Transverse colon (tissue), 4 donors: ENCODE measurements at regions not wholly inside any gene's neighbourhood (a gene's known extent, or its start where the extent isn't known, plus 50 kb on each side); places are given as distances from the start of the nearest gene placed in this dataset.

Experiments used
- DNase-seq: peaks from one replicate; pipeline ENCODE4 v3.0.0-alpha.2; 2019
- H3K27ac ChIP-seq, 4 donors: fragments of 200-600 bp; sonication (generic); 2 replicates each; pipeline ENCODE4 v1.5.1; 2016 to 2018; ENCODE audit warnings: inconsistent platforms in 4 of 4
- H3K27me3 ChIP-seq: fragments of 200-600 bp; sonication (generic); 2 replicates; pipeline ENCODE4 v1.5.1; 2017; ENCODE audit warnings: inconsistent platforms
- H3K36me3 ChIP-seq, 4 donors: fragments of 200-600 bp; sonication (generic); 2 replicates each; pipeline ENCODE4 v1.5.1; 2017 to 2019; ENCODE audit warnings: inconsistent platforms in 4 of 4
- H3K4me1 ChIP-seq, 4 donors: fragments of 200-600 bp; sonication (generic); 2 replicates each; pipeline ENCODE4 v1.5.1; 2017 to 2020; ENCODE audit warnings: inconsistent platforms in 4 of 4
- H3K4me3 ChIP-seq, 4 donors: fragments of 200-600 bp; sonication (generic); 1 replicate in 1 of 4; 2 replicates in 3 of 4; pipeline versions ENCODE4 v1.5.1 to v1.6.1; 2017 to 2019; ENCODE audit warnings: inconsistent platforms in 4 of 4
- H3K9me3 ChIP-seq, 2 donors: fragments of 200-600 bp; sonication (generic); 2 replicates each; pipeline ENCODE4 v1.5.1; 2017 to 2019; ENCODE audit warnings: inconsistent platforms in 2 of 2
- EP300 ChIP-seq: sonication (generic); formaldehyde crosslinking; IDR thresholded peaks from one replicate; pipeline ENCODE4 v1.6.1; 2017; ENCODE audit warnings: antibody characterized with exemption, low read depth
- POLR2A ChIP-seq: fragments of 450-650 bp; IDR thresholded peaks from one replicate; pipeline ENCODE4 v1.6.1; 2016; ENCODE audit warnings: antibody characterized with exemption, mild to moderate bottlenecking, moderate library complexity
- POLR2AphosphoS5 ChIP-seq, 3 donors: sonication (generic); formaldehyde crosslinking; IDR thresholded peaks; one replicate each; pipeline ENCODE4 v1.6.1; 2016; ENCODE audit warnings: antibody characterized with exemption in 3 of 3
- WGBS, 2 donors: methylation state at CpG; one replicate each; pipeline ENCODE4 v1.1.5; 2018; ENCODE audit warnings: low coverage in 1 of 2; 5-methylcytosine and 5-hydroxymethylcytosine counted together
- in situ Hi-C, 4 donors: fragments of 200-750 bp; cut with MboI; loops; one replicate each; pipeline versions ENCODE4 v1.15.0 to v1.15.1; 2017; ENCODE audit warnings: low sequenced_read_pairs in 3 of 4, low pct_ligation_motif_present in 1 of 4, low pct_unique_long_range_greater_than_20kb in 1 of 4
- intact Hi-C: fragments of 100-400 bp; cut with DNase I; formaldehyde crosslinking; loops from one replicate; pipeline ENCODE4 v1.15.1; 2023; ENCODE audit warnings: low total_unique reads
- TF ChIP-seq, protein P1 (sequence below), 5 experiments: fragments of 200-600 bp in 3 of 5; fragments of 450-650 bp in 2 of 5; sonication (generic) in 3 of 5; IDR thresholded peaks; 1 replicate in 2 of 5; 2 replicates in 3 of 5; pipeline ENCODE4 v1.5.1; 2016 to 2017; ENCODE audit warnings: antibody characterized with exemption in 5 of 5, inconsistent platforms in 3 of 5, mild to moderate bottlenecking in 2 of 5, moderate library complexity in 1 of 5

DNA sequence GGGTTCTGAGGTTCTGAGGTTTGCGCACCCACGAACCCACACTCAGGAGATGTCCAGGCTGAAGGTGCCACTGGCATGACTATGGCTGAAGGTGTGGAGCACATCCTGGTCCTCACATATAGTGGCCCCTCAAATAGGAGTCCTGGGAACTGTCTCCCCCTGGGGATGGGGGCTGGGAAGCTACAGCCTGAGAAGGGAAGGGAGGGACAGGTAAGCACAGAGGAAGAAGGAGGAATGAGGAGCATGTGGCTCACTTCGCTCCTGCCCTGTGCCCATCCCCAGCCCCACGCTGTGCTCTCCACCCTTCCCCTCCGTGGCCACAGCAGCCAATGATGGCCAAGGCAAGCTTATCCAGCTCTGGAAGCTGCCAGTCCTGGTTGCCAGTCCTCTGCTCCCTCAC, 123.9 kb upstream of the LHX1 start:
- Histone ChIP-seq H3K36me3 (no peaks in the 10 kb centered on the region), H3K9me3 (no peaks in the 10 kb centered on the region), H3K27me3 (peaks cover 88% of the 10 kb centered on the region), H3K27ac (no peak overlapping the region), H3K4me1 (peaks cover 0 to 3% (median 1%) of the 10 kb centered on the region in 4 donors), H3K4me3 (no peak overlapping the region)
- no peak for DNase-seq
- in situ Hi-C loops = no loop called here
- intact Hi-C loops = no loop called here
- WGBS, 2 donors = 52% methylated on average over 5 of the region's 5 CpGs; no CpG with 5 or more reads in 1 of the 2 donors
- TF ChIP-seq EP300 = no peak
- no peak for TF ChIP-seq POLR2AphosphoS5 (IDR thresholded peaks at IDR 0.05)
- no peak for TF ChIP-seq POLR2A
- TF ChIP-seq, protein P1, sequence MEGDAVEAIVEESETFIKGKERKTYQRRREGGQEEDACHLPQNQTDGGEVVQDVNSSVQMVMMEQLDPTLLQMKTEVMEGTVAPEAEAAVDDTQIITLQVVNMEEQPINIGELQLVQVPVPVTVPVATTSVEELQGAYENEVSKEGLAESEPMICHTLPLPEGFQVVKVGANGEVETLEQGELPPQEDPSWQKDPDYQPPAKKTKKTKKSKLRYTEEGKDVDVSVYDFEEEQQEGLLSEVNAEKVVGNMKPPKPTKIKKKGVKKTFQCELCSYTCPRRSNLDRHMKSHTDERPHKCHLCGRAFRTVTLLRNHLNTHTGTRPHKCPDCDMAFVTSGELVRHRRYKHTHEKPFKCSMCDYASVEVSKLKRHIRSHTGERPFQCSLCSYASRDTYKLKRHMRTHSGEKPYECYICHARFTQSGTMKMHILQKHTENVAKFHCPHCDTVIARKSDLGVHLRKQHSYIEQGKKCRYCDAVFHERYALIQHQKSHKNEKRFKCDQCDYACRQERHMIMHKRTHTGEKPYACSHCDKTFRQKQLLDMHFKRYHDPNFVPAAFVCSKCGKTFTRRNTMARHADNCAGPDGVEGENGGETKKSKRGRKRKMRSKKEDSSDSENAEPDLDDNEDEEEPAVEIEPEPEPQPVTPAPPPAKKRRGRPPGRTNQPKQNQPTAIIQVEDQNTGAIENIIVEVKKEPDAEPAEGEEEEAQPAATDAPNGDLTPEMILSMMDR (IDR thresholded peaks at IDR 0.05) = no peak

- in situ Hi-C loops = no loop called here
- intact Hi-C loops = no loop called here
- Histone ChIP-seq H3K27ac (no peak overlapping the region), H3K4me1 (no peaks in the 10 kb centered on the region), H3K36me3 (no peaks in the 10 kb centered on the region), H3K9me3 (no peaks in the 10 kb centered on the region), H3K27me3 (peaks cover 85% of the 10 kb centered on the region), H3K4me3 (no peak overlapping the region)
- 58% methylated on average over 18 of the region's 18 CpGs; no CpG with 5 or more reads in 1 of the 2 donors for WGBS, 2 donors
- TF ChIP-seq, protein P1 (IDR thresholded peaks at IDR 0.05) = no peak
- TF ChIP-seq POLR2A = no peak
- TF ChIP-seq POLR2AphosphoS5 (IDR thresholded peaks at IDR 0.05) = no peak
- TF ChIP-seq EP300 = no peak
- DNase-seq = no peak
These were observed 123.2 kb upstream of the LHX1 start for GRCh38 chr17:36813957-36814563.

DNA sequence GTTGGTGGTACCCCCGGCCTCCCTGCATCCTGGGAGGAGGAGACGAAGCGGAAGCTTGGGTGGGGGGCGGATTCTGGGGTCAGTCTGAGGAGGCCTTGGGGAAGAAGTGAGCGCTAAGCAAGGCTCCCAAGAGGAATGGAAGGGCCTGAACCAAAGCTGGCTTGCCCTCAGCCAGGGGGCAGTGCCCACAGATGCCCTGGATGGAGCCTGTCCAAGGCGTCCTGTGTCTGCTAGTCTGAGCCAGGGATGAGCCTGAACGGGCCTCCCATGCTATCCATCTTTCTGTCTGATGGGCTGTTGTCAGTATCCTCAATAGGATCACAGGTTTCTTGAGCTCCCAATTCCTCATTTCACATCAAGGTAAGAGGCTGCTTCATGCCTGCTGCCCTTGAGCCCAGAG, 122.3 kb upstream of the LHX1 start:
- Histone ChIP-seq H3K4me1 (no peaks in the 10 kb centered on the region), H3K36me3 (no peaks in the 10 kb centered on the region), H3K4me3 (no peak overlapping the region), H3K9me3 (no peaks in the 10 kb centered on the region), H3K27me3 (peaks cover 76% of the 10 kb centered on the region), H3K27ac (no peak overlapping the region)
- DNase-seq = no peak
- intact Hi-C loops = no loop called here
- TF ChIP-seq, protein P1 (IDR thresholded peaks at IDR 0.05) = no peak
- TF ChIP-seq EP300 (no peak), POLR2AphosphoS5 (IDR thresholded peaks at IDR 0.05) (no peak), POLR2A (no peak)
- in situ Hi-C loops = no loop called here
- 68 to 80% methylated on average over 5 to 7 of the region's 7 CpGs for WGBS, 2 donors

- in situ Hi-C loops (no loop called here), intact Hi-C loops (no loop called here)
- peaks cover 74% of the 10 kb centered on the region for H3K27me3 ChIP-seq
- no peaks in the 10 kb centered on the region for H3K9me3 ChIP-seq
- no peak overlapping the region for H3K4me3 ChIP-seq
- no peak overlapping the region for H3K27ac ChIP-seq
- DNase-seq = no peak
- no peaks in the 10 kb centered on the region for H3K4me1 ChIP-seq
- WGBS, 2 donors = 75 to 100% methylated on average over 1 to 17 of the region's 17 CpGs
- TF ChIP-seq POLR2AphosphoS5 (IDR thresholded peaks at IDR 0.05) = no peak
- TF ChIP-seq, protein P1 (IDR thresholded peaks at IDR 0.05) = no peak
- TF ChIP-seq POLR2A = no peak
- no peak for TF ChIP-seq EP300
- H3K36me3 ChIP-seq = no peaks in the 10 kb centered on the region
These were observed 120.9 kb upstream of the LHX1 start for GRCh38 chr17:36816214-36816906.
